PC-3 (cell line): ENCODE measurements at regions not wholly inside any gene's neighbourhood (a gene's known extent, or its start where the extent isn't known, plus 50 kb on each side); places are given as distances from the start of the nearest gene placed in this dataset.

Source experiments
- ATAC-seq: fragments of 200-7000 bp; cut with Tn5 transposase; 2 replicates; pipeline ENCODE4 v1.9.1; 2020; ENCODE audit warnings: mild to moderate bottlenecking, moderate library complexity
- BruUV-seq: library from RNA; stranded (reverse); fragments of 400-500 nt; replicated peaks from 2 replicates; lab custom pipeline; 2021; lab: Mats Ljungman, UMichigan
- CTCF ChIA-PET: fragments of 300-600 bp; sonication (Branson Sonifier 250); formaldehyde crosslinking; loops from one replicate; lab custom pipeline; 2022; ENCODE audit warnings: antibody characterized with exemption; lab: Charles Lee
- POLR2A ChIA-PET: fragments of 300-600 bp; sonication (Branson Sonifier 250); formaldehyde crosslinking; loops from one replicate; lab custom pipeline; 2022; ENCODE audit warnings: antibody characterized with exemption; ENCODE audit not compliant: unreplicated experiment; lab: Charles Lee
- DNase-seq: peaks from one replicate; pipeline ENCODE4 v3.0.0-alpha.2; 2015
- H2AFZ ChIP-seq: fragments of 300-600 bp; sonication (generic); 2 replicates; pipeline ENCODE4 v1.6.0; 2016; ENCODE audit warnings: antibody characterized with exemption, low read length
- H3F3A ChIP-seq: fragments of 300-600 bp; sonication (generic); one replicate; pipeline ENCODE4 v1.6.0; 2017; ENCODE audit warnings: antibody characterized with exemption, low read length, control low read depth, mild to moderate bottlenecking; ENCODE audit not compliant: unreplicated experiment
- H3K27ac ChIP-seq: fragments of 300-600 bp; sonication (generic); 2 replicates; pipeline ENCODE4 v1.5.1; 2016; ENCODE audit warnings: mild to moderate bottlenecking, low read length
- H3K27me3 ChIP-seq: fragments of 300-600 bp; sonication (generic); 2 replicates; pipeline ENCODE4 v1.6.1; 2016; ENCODE audit warnings: low read length, mixed read lengths
- H3K36me3 ChIP-seq: fragments of 300-600 bp; sonication (generic); 2 replicates; pipeline ENCODE4 v1.6.1; 2016; ENCODE audit warnings: low read depth, mixed run types, low read length, mixed read lengths
- H3K4me1 ChIP-seq: fragments of 300-600 bp; sonication (generic); 2 replicates; pipeline ENCODE4 v1.5.1; 2016; ENCODE audit warnings: low read length; ENCODE audit not compliant: insufficient read depth
- H3K4me2 ChIP-seq: fragments of 300-600 bp; sonication (generic); 2 replicates; pipeline ENCODE4 v1.6.0; 2016; ENCODE audit warnings: low read length
- H3K4me3 ChIP-seq: fragments of 300-600 bp; sonication (generic); 2 replicates; pipeline ENCODE4 v1.5.1; 2016; ENCODE audit warnings: mild to moderate bottlenecking, low read length, mixed read lengths
- H3K79me2 ChIP-seq: fragments of 300-600 bp; sonication (generic); 2 replicates; pipeline ENCODE4 v1.6.1; 2017; ENCODE audit warnings: low read length, mixed read lengths
- H3K9ac ChIP-seq: fragments of 300-600 bp; sonication (generic); 2 replicates; pipeline ENCODE4 v1.6.0; 2016; ENCODE audit warnings: mild to moderate bottlenecking, low read length
- H3K9me2 ChIP-seq: fragments of 300-600 bp; sonication (generic); replicated peaks from 2 replicates; pipeline ENCODE4 v1.6.1; 2016; ENCODE audit warnings: mixed run types, low read length, mixed read lengths
- H3K9me3 ChIP-seq: fragments of 300-600 bp; sonication (generic); 2 replicates; pipeline ENCODE4 v1.6.1; 2016; ENCODE audit warnings: low read length, mixed read lengths
- H4K20me1 ChIP-seq: fragments of 300-600 bp; sonication (generic); 2 replicates; pipeline ENCODE4 v1.6.1; 2016; ENCODE audit warnings: low read length, mixed read lengths
- EZH2 ChIP-seq: fragments of 300-600 bp; sonication (generic); IDR thresholded peaks from one replicate; pipeline ENCODE4 v1.6.1; 2017; ENCODE audit warnings: antibody characterized with exemption, mild to moderate bottlenecking, low read length; ENCODE audit not compliant: unreplicated experiment
- EZH2phosphoT487 ChIP-seq: fragments of 300-600 bp; sonication (generic); IDR thresholded peaks from 2 replicates; pipeline ENCODE4 v1.6.1; 2018; ENCODE audit warnings: mild to moderate bottlenecking, antibody characterized with exemption, low read length, borderline replicate concordance
- intact Hi-C: fragments of 100-400 bp; cut with micrococcal nuclease; formaldehyde crosslinking; loops from 2 replicates; pipeline ENCODE4 v1.9.0; 2023
- TF ChIP-seq, protein P1 (sequence below): fragments of 300-600 bp; sonication (generic); conservative IDR thresholded peaks from 2 replicates; pipeline ENCODE4 v1.5.1; 2017; ENCODE audit warnings: antibody characterized with exemption, low read depth, mild to moderate bottlenecking, low read length

GRCh38 chr15:68877626-68878025 lies 52.7 kb upstream of the SPESP1 start:
- DNase-seq (no peak), ATAC-seq (no peak)
- no peaks in the 10 kb centered on the region for H3K9me2 ChIP-seq
- TF ChIP-seq EZH2phosphoT487 (no peak), EZH2 (no peak)
- TF ChIP-seq, protein P1, sequence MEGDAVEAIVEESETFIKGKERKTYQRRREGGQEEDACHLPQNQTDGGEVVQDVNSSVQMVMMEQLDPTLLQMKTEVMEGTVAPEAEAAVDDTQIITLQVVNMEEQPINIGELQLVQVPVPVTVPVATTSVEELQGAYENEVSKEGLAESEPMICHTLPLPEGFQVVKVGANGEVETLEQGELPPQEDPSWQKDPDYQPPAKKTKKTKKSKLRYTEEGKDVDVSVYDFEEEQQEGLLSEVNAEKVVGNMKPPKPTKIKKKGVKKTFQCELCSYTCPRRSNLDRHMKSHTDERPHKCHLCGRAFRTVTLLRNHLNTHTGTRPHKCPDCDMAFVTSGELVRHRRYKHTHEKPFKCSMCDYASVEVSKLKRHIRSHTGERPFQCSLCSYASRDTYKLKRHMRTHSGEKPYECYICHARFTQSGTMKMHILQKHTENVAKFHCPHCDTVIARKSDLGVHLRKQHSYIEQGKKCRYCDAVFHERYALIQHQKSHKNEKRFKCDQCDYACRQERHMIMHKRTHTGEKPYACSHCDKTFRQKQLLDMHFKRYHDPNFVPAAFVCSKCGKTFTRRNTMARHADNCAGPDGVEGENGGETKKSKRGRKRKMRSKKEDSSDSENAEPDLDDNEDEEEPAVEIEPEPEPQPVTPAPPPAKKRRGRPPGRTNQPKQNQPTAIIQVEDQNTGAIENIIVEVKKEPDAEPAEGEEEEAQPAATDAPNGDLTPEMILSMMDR = no peak
- H4K20me1 ChIP-seq = no peaks in the 10 kb centered on the region
- no peak overlapping the region for H3K4me2 ChIP-seq
- H2AFZ ChIP-seq = no peak overlapping the region
- ChIA-PET CTCF (no interaction called here), POLR2A (no interaction called here)
- H3K9me3 ChIP-seq = no peaks in the 10 kb centered on the region
- H3K27me3 ChIP-seq = 0 out of 2 replicates have a peak, but pooled peaks cover 6% of the 10 kb centered on the region
- intact Hi-C loops = loop anchor here (5.0 kb wide), 1 partner anchor 50 kb away; no protein-coding TSS in a partner anchor
- H3K4me1 ChIP-seq = 0 out of 2 replicates have a peak, but pooled peaks cover 6% of the 10 kb centered on the region
- H3K4me3 ChIP-seq = no peak overlapping the region
- H3K79me2 ChIP-seq = no peaks in the 10 kb centered on the region
- no peaks in the 10 kb centered on the region for H3K36me3 ChIP-seq
- no peak overlapping the region for H3K9ac ChIP-seq
- no peak overlapping the region for H3K27ac ChIP-seq
- BruUV-seq = no TSS peak
- H3F3A ChIP-seq = no peaks in the 10 kb centered on the region

DNA sequence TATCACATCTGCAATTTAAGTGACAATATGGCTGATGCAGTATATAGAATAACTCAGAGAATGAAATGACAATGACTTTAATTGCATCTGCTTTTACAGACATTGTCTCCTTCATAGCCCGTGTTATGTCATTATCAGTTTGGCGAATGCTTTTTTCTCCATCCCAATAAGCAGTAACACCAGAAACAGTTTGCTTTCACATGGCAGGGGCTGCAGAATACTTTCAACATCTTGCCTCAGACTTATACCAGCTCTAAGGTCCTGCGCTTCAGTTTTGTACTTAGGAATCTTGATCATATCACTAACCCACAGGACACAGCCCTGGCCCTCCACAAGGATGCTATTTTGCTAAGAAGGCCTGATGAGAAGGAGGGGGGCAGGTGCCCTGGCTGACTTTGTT lies 49.9 kb upstream of the SPESP1 start:
- ATAC-seq (no peak), DNase-seq (no peak)
- Histone ChIP-seq H3K9me2 (no peaks in the 10 kb centered on the region), H2AFZ (no peak overlapping the region), H4K20me1 (no peaks in the 10 kb centered on the region), H3K9me3 (no peaks in the 10 kb centered on the region), H3K27ac (no peak overlapping the region), H3K4me3 (no peak overlapping the region), H3K27me3 (0 out of 2 replicates have a peak, but pooled peaks cover 6% of the 10 kb centered on the region), H3K79me2 (no peaks in the 10 kb centered on the region), H3K36me3 (no peaks in the 10 kb centered on the region), H3F3A (no peaks in the 10 kb centered on the region), H3K4me2 (no peak overlapping the region), H3K9ac (no peak overlapping the region), H3K4me1 (peaks cover 13% of the 10 kb centered on the region)
- CTCF ChIA-PET = no interaction called here
- intact Hi-C loops = no loop called here
- TF ChIP-seq EZH2phosphoT487 (no peak), EZH2 (no peak)
- TF ChIP-seq, protein P1 = no peak
- POLR2A ChIA-PET = no interaction called here
- no TSS peak for BruUV-seq
